Keratinocyte (primary cell): ENCODE measurements at regions not wholly inside any gene's neighbourhood (a gene's known extent, or its start where the extent isn't known, plus 50 kb on each side); places are given as distances from the start of the nearest gene placed in this dataset.

ENCODE experiments used
- DNase-seq: peaks from one replicate; pipeline ENCODE4 v3.0.0-alpha.2; 2011; ENCODE audit warnings: low read depth, missing footprints, low spot score
- FAIRE-seq: peaks from 2 replicates; lab custom pipeline; 2011; peaks lifted over from hg19 to GRCh38; lab: Jason Lieb, UNC
- H2AFZ ChIP-seq: 2 replicates; pipeline ENCODE4 v1.6.0; 2012; ENCODE audit warnings: low read length, control low read depth, inconsistent platforms; ENCODE audit not compliant: control insufficient read depth
- H3K27ac ChIP-seq: 2 replicates; pipeline ENCODE4 v1.5.1; 2011; ENCODE audit warnings: low read length; ENCODE audit not compliant: control insufficient read depth, insufficient read depth
- H3K27me3 ChIP-seq: 3 replicates; pipeline ENCODE4 v1.6.0; 2011; ENCODE audit warnings: low read length; ENCODE audit not compliant: control insufficient read depth, insufficient read depth; ENCODE audit errors: extremely low read depth
- H3K36me3 ChIP-seq, 2 experiments: 2 replicates in 1 of 2; 3 replicates in 1 of 2; pipeline ENCODE4 v1.5.1; 2011; ENCODE audit warnings: low read length in 2 of 2, mild to moderate bottlenecking in 1 of 2; ENCODE audit not compliant: control insufficient read depth in 2 of 2, insufficient read depth in 2 of 2; ENCODE audit errors: extremely low read depth in 1 of 2
- H3K4me1 ChIP-seq: 3 replicates; pipeline ENCODE4 v1.5.1; 2011; ENCODE audit warnings: low read length; ENCODE audit not compliant: control insufficient read depth, insufficient read depth; ENCODE audit errors: extremely low read depth
- H3K4me2 ChIP-seq: 3 replicates; pipeline ENCODE4 v1.6.0; 2011; ENCODE audit warnings: low read depth, low read length; ENCODE audit not compliant: control insufficient read depth, insufficient read depth; ENCODE audit errors: extremely low read depth
- H3K4me3 ChIP-seq, 3 experiments: fragments of 200-600 bp in 1 of 3; sonication (generic) in 1 of 3; 2 replicates in 2 of 3; 3 replicates in 1 of 3; pipeline ENCODE4 v1.5.1; 2011 to 2016; ENCODE audit warnings: low read length in 3 of 3, mild to moderate bottlenecking in 3 of 3, control low read depth in 2 of 3, inconsistent platforms in 1 of 3, low read depth in 1 of 3, mixed read lengths in 1 of 3, mixed run types in 1 of 3, moderate library complexity in 1 of 3; ENCODE audit not compliant: control insufficient read depth in 2 of 3, insufficient read depth in 2 of 3; ENCODE audit errors: extremely low read depth in 1 of 3
- H3K79me2 ChIP-seq: 2 replicates; pipeline ENCODE4 v1.6.0; 2012; ENCODE audit warnings: low read length; ENCODE audit not compliant: control insufficient read depth, insufficient read depth
- H3K9ac ChIP-seq: 3 replicates; pipeline ENCODE4 v1.6.0; 2011; ENCODE audit warnings: low read length; ENCODE audit not compliant: control insufficient read depth, insufficient read depth; ENCODE audit errors: extremely low read depth
- H3K9me1 ChIP-seq: 3 replicates; pipeline ENCODE4 v1.6.0; 2011; ENCODE audit warnings: low read length; ENCODE audit not compliant: control insufficient read depth, insufficient read depth; ENCODE audit errors: extremely low read depth
- H3K9me3 ChIP-seq: 2 replicates; pipeline ENCODE4 v1.5.1; 2012; ENCODE audit warnings: low read depth, low read length; ENCODE audit not compliant: control insufficient read depth
- H4K20me1 ChIP-seq: 3 replicates; pipeline ENCODE4 v1.6.0; 2011; ENCODE audit warnings: low read length; ENCODE audit not compliant: control insufficient read depth, insufficient read depth; ENCODE audit errors: extremely low read depth
- CTCF ChIP-seq, 3 experiments: IDR thresholded peaks in 1 of 3; conservative IDR thresholded peaks in 1 of 3; optimal IDR thresholded peaks in 1 of 3; 2 replicates in 2 of 3; 3 replicates in 1 of 3; pipeline versions ENCODE3 to v1.5.1; 2011; ENCODE audit warnings: low read length in 3 of 3, mild to moderate bottlenecking in 3 of 3, moderate library complexity in 2 of 3, control low read depth in 1 of 3, inconsistent platforms in 1 of 3; ENCODE audit not compliant: insufficient read depth in 2 of 3; ENCODE audit errors: extremely low read depth in 1 of 3
- EZH2 ChIP-seq: IDR thresholded peaks from one replicate; pipeline ENCODE4 v1.6.1; 2012; ENCODE audit warnings: inconsistent platforms, mild to moderate bottlenecking, low read length, moderate library complexity
- dilution Hi-C: fragments of 300-500 bp; cut with MboI; formaldehyde crosslinking; loops from one replicate; pipeline ENCODE4 v1.7.0; 2020; ENCODE audit warnings: low sequenced_read_pairs; ENCODE audit not compliant: extremely low pct_ligation_motif_present

GRCh38 chr13:93174260-93174659 lies 52.3 kb upstream of the GPC6 start:
- H3K9ac ChIP-seq: no peak overlapping the region
- dilution Hi-C loops: no loop called here
- H3K27ac ChIP-seq: no peak overlapping the region
- peaks cover 7% of the 10 kb centered on the region for H3K4me1 ChIP-seq
- H3K9me3 ChIP-seq: peaks cover 2% of the 10 kb centered on the region
- no peak overlapping the region for H3K4me3 ChIP-seq
- no peaks in the 10 kb centered on the region for H3K36me3 ChIP-seq
- no peaks in the 10 kb centered on the region for H4K20me1 ChIP-seq
- H2AFZ ChIP-seq: no peak overlapping the region
- FAIRE-seq (no peak), DNase-seq (no peak)
- no peak overlapping the region for H3K4me2 ChIP-seq
- H3K79me2 ChIP-seq: no peaks in the 10 kb centered on the region
- no peaks in the 10 kb centered on the region for H3K9me1 ChIP-seq
- no peaks in the 10 kb centered on the region for H3K27me3 ChIP-seq
- TF ChIP-seq EZH2 (no peak), CTCF (optimal IDR thresholded peaks at IDR 0.05 in 1 of 3, IDR thresholded peaks at IDR 0.05 in 1 of 3, conservative IDR thresholded peaks at IDR 0.05 in 1 of 3; ENCODE audit: extremely low read depth in 1 of 3, insufficient read depth in 2 of 3, low read length in 3 of 3) (no peak)
